IMR-90 (cell line): ENCODE measurements at regions not wholly inside any gene's neighbourhood (a gene's known extent, or its start where the extent isn't known, plus 50 kb on each side); places are given as distances from the start of the nearest gene placed in this dataset.

ENCODE experiments used
- ATAC-seq: fragments of 200-7000 bp; cut with Tn5 transposase; 2 replicates; pipeline ENCODE4 v1.9.1; 2020; ENCODE audit warnings: low read depth, mild to moderate bottlenecking, moderate library complexity
- BruUV-seq: library from RNA; stranded (reverse); fragments of 400-500 nt; replicated peaks from 2 replicates; lab custom pipeline; 2021; lab: Mats Ljungman, UMichigan
- CTCF ChIA-PET: fragments of 300-600 bp; formaldehyde crosslinking; extraction: SDS; loops from one replicate; lab custom pipeline; 2021; ENCODE audit warnings: antibody characterized with exemption; lab: Yijun Ruan, JAX
- POLR2A ChIA-PET: fragments of 300-600 bp; sonication (Branson Sonifier 250); formaldehyde crosslinking; loops from one replicate; lab custom pipeline; 2022; ENCODE audit warnings: antibody characterized with exemption; ENCODE audit not compliant: unreplicated experiment; lab: Charles Lee
- DNase-seq: peaks from one replicate; pipeline ENCODE4 v3.0.0; 2013
- H2AFZ ChIP-seq: replicated peaks from 2 replicates; pipeline ENCODE3; 2013; ENCODE audit warnings: low read length, mild to moderate bottlenecking; ENCODE audit not compliant: poor library complexity
- H2AK5ac ChIP-seq: 2 replicates; pipeline ENCODE4 v1.6.1; 2013; ENCODE audit warnings: low read depth, low read length, inconsistent platforms
- H2AK9ac ChIP-seq: replicated peaks from 2 replicates; pipeline ENCODE3; 2013; ENCODE audit warnings: mild to moderate bottlenecking, low read depth, low read length, moderate library complexity; ENCODE audit not compliant: poor library complexity
- H2BK120ac ChIP-seq: 2 replicates; pipeline ENCODE4 v1.6.1; 2013; ENCODE audit warnings: low read depth, low read length, inconsistent platforms
- H2BK15ac ChIP-seq: 3 replicates; pipeline ENCODE4 v1.6.1; 2013; ENCODE audit warnings: low read depth, low read length, inconsistent platforms
- H2BK20ac ChIP-seq: 2 replicates; pipeline ENCODE4 v1.6.1; 2013; ENCODE audit warnings: low read depth, mild to moderate bottlenecking, inconsistent platforms, low read length, moderate library complexity
- H2BK5ac ChIP-seq: 2 replicates; pipeline ENCODE4 v1.6.1; 2013; ENCODE audit warnings: mild to moderate bottlenecking, low read depth, low read length, inconsistent platforms; ENCODE audit not compliant: poor library complexity, severe bottlenecking
- H3K14ac ChIP-seq: replicated peaks from 2 replicates; pipeline ENCODE4 v1.6.1; 2013; ENCODE audit warnings: low read depth, low read length, inconsistent platforms
- H3K18ac ChIP-seq: 2 replicates; pipeline ENCODE4 v1.6.1; 2013; ENCODE audit warnings: low read depth, low read length, control low read depth
- H3K23ac ChIP-seq: 2 replicates; pipeline ENCODE4 v1.6.1; 2013; ENCODE audit warnings: low read depth, low read length, inconsistent platforms
- H3K27ac ChIP-seq: 2 replicates; pipeline ENCODE4 v1.5.1; 2013; ENCODE audit warnings: mild to moderate bottlenecking, control low read depth, low read length; ENCODE audit not compliant: insufficient read depth
- H3K27me3 ChIP-seq: 2 replicates; pipeline ENCODE4 v1.6.1; 2013; ENCODE audit warnings: low read length; ENCODE audit not compliant: control insufficient read depth, insufficient read depth
- H3K36me3 ChIP-seq: 2 replicates; pipeline ENCODE4 v1.6.1; 2013; ENCODE audit warnings: low read length, mixed read lengths; ENCODE audit not compliant: control insufficient read depth, insufficient read depth
- H3K4ac ChIP-seq: 2 replicates; pipeline ENCODE4 v1.6.1; 2013; ENCODE audit warnings: low read depth, low read length, inconsistent platforms
- H3K4me1 ChIP-seq: 2 replicates; pipeline ENCODE4 v1.6.1; 2013; ENCODE audit warnings: low read length, mixed read lengths; ENCODE audit not compliant: control insufficient read depth, insufficient read depth
- H3K4me2 ChIP-seq: 2 replicates; pipeline ENCODE4 v1.6.1; 2013; ENCODE audit warnings: low read depth, mild to moderate bottlenecking, control low read depth, low read length, moderate library complexity
- H3K4me3 ChIP-seq: 2 replicates; pipeline ENCODE4 v1.5.1; 2013; ENCODE audit warnings: low read depth, mild to moderate bottlenecking, control low read depth, low read length, moderate library complexity; ENCODE audit not compliant: insufficient read depth
- H3K56ac ChIP-seq: 2 replicates; pipeline ENCODE4 v1.6.1; 2013; ENCODE audit warnings: low read length, inconsistent platforms; ENCODE audit not compliant: insufficient read depth; ENCODE audit errors: extremely low read depth
- H3K79me1 ChIP-seq, 2 experiments: 2 replicates each; pipeline ENCODE4 v1.6.1; 2013; ENCODE audit warnings: low read length in 2 of 2, inconsistent platforms in 1 of 2, low read depth in 1 of 2
- H3K9ac ChIP-seq: 2 replicates; pipeline ENCODE4 v1.6.1; 2013; ENCODE audit warnings: low read depth, low read length, control low read depth
- H3K9me1 ChIP-seq: 2 replicates; pipeline ENCODE4 v1.6.1; 2013; ENCODE audit warnings: low read length, inconsistent platforms; ENCODE audit not compliant: insufficient read depth
- H3K9me3 ChIP-seq: 2 replicates; pipeline ENCODE4 v1.6.1; 2013; ENCODE audit warnings: low read length; ENCODE audit not compliant: control insufficient read depth, insufficient read depth
- H4K20me1 ChIP-seq: 2 replicates; pipeline ENCODE4 v1.6.1; 2013; ENCODE audit warnings: low read length, inconsistent platforms; ENCODE audit not compliant: insufficient read depth
- H4K5ac ChIP-seq: 2 replicates; pipeline ENCODE4 v1.6.1; 2013; ENCODE audit warnings: mild to moderate bottlenecking, low read depth, low read length, control low read depth
- H4K8ac ChIP-seq, 2 experiments: 2 replicates each; pipeline ENCODE4 v1.6.1; 2013; ENCODE audit warnings: low read depth in 2 of 2, low read length in 2 of 2, control low read depth in 1 of 2, inconsistent platforms in 1 of 2
- H4K91ac ChIP-seq: 2 replicates; pipeline ENCODE4 v1.6.1; 2013; ENCODE audit warnings: low read depth, low read length, inconsistent platforms; ENCODE audit not compliant: insufficient read depth
- BHLHE40 ChIP-seq: fragments of 150-350 bp; IDR thresholded peaks from 2 replicates; pipeline ENCODE4 v1.6.1; 2016; ENCODE audit warnings: mild to moderate bottlenecking, low read depth, low read length
- CEBPB ChIP-seq: IDR thresholded peaks from 2 replicates; pipeline ENCODE4 v1.6.1; 2012; ENCODE audit warnings: low read depth, low read length, improper control_type of control experiment
- CHD1 ChIP-seq: IDR thresholded peaks from 2 replicates; pipeline ENCODE4 v1.6.1; 2012; ENCODE audit warnings: low read depth, low read length, improper control_type of control experiment
- CTCF ChIP-seq: conservative IDR thresholded peaks from 2 replicates; pipeline ENCODE4 v1.5.1; 2012; ENCODE audit warnings: mild to moderate bottlenecking, low read depth, low read length, improper control_type of control experiment
- ELK1 ChIP-seq: fragments of 150-350 bp; IDR thresholded peaks from 2 replicates; pipeline ENCODE4 v1.6.1; 2016; ENCODE audit warnings: low read depth, mild to moderate bottlenecking, low read length, moderate library complexity, borderline replicate concordance
- MAZ ChIP-seq: IDR thresholded peaks from 2 replicates; pipeline ENCODE4 v1.6.1; 2012; ENCODE audit warnings: low read depth, mild to moderate bottlenecking, low read length, improper control_type of control experiment, moderate library complexity, borderline replicate concordance
- MXI1 ChIP-seq: IDR thresholded peaks from 2 replicates; pipeline ENCODE4 v1.6.1; 2012; ENCODE audit warnings: low read depth, mild to moderate bottlenecking, low read length, moderate library complexity, borderline replicate concordance
- SMC3 ChIP-seq: fragments of 150-350 bp; IDR thresholded peaks from 2 replicates; pipeline ENCODE4 v1.6.1; 2016; ENCODE audit warnings: low read depth, mild to moderate bottlenecking, antibody characterized with exemption, low read length, moderate library complexity
- WGBS, 2 experiments: methylation state at CpG; one replicate each; pipeline versions ENCODE4 v1.1.5 to v1.1.7; 2013; ENCODE audit warnings: missing lambda C conversion rate in 2 of 2; ENCODE audit not compliant: insufficient read length in 1 of 2; ENCODE audit errors: extremely low coverage in 2 of 2; 5-methylcytosine and 5-hydroxymethylcytosine counted together
- dilution Hi-C: fragments of 300-500 bp; cut with HindIII; formaldehyde crosslinking; loops from one replicate; pipeline ENCODE4 v1.14.3; 2018; ENCODE audit warnings: low sequenced_read_pairs; ENCODE audit not compliant: unreplicated experiment
- in situ Hi-C: fragments of 300-500 bp; cut with MboI; formaldehyde crosslinking; loops from 3 replicates; pipeline ENCODE4 v1.14.3; 2019; ENCODE audit warnings: low sequenced_read_pairs, inconsistent platforms, mixed read lengths
- intact Hi-C: fragments of 100-400 bp; cut with micrococcal nuclease; formaldehyde crosslinking; loops from 2 replicates; pipeline ENCODE4 v1.10.0; 2022

GRCh38 chr6:802701-803100 is 109.8 kb upstream of the EXOC2 start:
- Histone ChIP-seq H4K5ac (no peak overlapping the region), H2AK9ac (no peak overlapping the region), H4K20me1 (no peaks in the 10 kb centered on the region), H3K79me1 (no peaks in the 10 kb centered on the region), H3K27me3 (peaks cover 22% of the 10 kb centered on the region), H3K9me1 (no peaks in the 10 kb centered on the region), H3K23ac (no peak overlapping the region), H3K56ac (no peak overlapping the region), H3K27ac (no peak overlapping the region), H3K4me3 (no peak overlapping the region), H2BK120ac (no peak overlapping the region), H3K4ac (no peak overlapping the region), H2BK15ac (no peak overlapping the region), H3K36me3 (no peaks in the 10 kb centered on the region), H2BK20ac (no peak overlapping the region), H2BK5ac (no peak overlapping the region), H3K9ac (no peak overlapping the region), H2AK5ac (no peak overlapping the region), H3K14ac (no peak overlapping the region), H4K8ac (no peak overlapping the region), H3K18ac (no peak overlapping the region), H3K4me1 (no peaks in the 10 kb centered on the region), H4K91ac (no peak overlapping the region), H2AFZ (no peak overlapping the region), H3K9me3 (no peaks in the 10 kb centered on the region), H3K4me2 (no peak overlapping the region)
- WGBS, 2 experiments: 51% methylated on average over 6 of the region's 9 CpGs; no CpG with 5 or more reads in 1 of the 2 experiments
- no TSS peak for BruUV-seq
- intact Hi-C loops (no loop called here), in situ Hi-C loops (no loop called here), dilution Hi-C loops (no loop called here)
- CTCF ChIA-PET: no interaction called here
- POLR2A ChIA-PET: no interaction called here
- ATAC-seq: no peak
- TF ChIP-seq CTCF (no peak), SMC3 (no peak), CHD1 (no peak), CEBPB (no peak), MAZ (no peak), ELK1 (no peak), MXI1 (no peak), BHLHE40 (no peak)
- DNase-seq: no peak
